ENCODE measurements at regions not wholly inside any gene's neighbourhood (a gene's known extent, or its start where the extent isn't known, plus 50 kb on each side); places are given as distances from the start of the nearest gene placed in this dataset.

DNA sequence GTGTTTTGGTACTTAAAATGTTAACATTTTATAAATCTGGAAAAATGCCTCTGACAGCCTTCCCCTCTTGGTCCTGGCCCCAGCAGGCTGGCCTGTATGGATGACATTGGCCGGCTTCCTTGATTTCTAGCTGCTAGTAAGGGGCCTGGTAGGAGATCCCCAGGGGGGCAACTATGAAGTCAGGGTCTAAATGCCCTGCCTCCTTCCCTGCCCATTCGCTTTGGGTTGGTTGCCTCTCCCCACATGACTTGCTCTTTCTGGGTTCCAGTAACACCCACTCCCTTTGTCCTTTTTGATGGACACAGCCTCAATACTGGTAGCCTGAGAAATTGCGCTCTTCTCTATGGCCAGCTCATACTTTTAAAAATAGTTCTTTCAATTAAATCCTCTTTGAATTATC lies 78.0 kb upstream of the MAD2L1 start (continued):
- TF ChIP-seq ZNF462 (CRISPR knock-in tag; IDR thresholded peaks at IDR 0.05) (no peak), ZNF331 (CRISPR knock-in tag; IDR thresholded peaks at IDR 0.05; ENCODE audit: low read depth) (no peak), NANOG (IDR thresholded peaks at IDR 0.05; ENCODE audit: borderline replicate concordance) (no peak), EZH2 (IDR thresholded peaks at IDR 0.05; ENCODE audit: low read depth, unreplicated experiment) (no peak), EZH2phosphoT487 (IDR thresholded peaks at IDR 0.05; ENCODE audit: unreplicated experiment) (no peak)
- TF ChIP-seq, protein P1, sequence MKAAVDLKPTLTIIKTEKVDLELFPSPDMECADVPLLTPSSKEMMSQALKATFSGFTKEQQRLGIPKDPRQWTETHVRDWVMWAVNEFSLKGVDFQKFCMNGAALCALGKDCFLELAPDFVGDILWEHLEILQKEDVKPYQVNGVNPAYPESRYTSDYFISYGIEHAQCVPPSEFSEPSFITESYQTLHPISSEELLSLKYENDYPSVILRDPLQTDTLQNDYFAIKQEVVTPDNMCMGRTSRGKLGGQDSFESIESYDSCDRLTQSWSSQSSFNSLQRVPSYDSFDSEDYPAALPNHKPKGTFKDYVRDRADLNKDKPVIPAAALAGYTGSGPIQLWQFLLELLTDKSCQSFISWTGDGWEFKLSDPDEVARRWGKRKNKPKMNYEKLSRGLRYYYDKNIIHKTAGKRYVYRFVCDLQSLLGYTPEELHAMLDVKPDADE (IDR thresholded peaks at IDR 0.05): no peak

DNA sequence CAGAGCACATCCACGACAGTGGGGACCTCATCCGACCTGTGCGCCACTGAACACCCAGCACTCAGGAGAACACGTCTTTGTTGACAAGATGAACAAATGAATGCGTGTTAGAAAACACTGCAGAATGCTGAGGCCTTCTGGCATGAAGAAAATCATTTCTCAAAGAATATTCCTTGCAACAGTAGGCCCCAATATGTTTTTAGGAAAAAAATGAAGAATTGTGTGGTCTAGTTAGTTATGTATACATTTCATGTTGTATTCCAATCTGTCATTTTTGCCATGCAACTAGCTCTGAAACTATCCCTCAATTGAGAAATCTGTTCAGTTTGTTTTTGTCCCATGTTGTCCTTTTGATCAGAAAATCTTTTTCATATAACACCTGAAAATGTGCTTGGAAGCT lies 77.4 kb upstream of the MAD2L1 start:
- H3K9me2 ChIP-seq (ENCODE audit: insufficient read depth): no peaks in the 10 kb centered on the region
- no peaks in the 10 kb centered on the region; the same call in 2 of the 3 replicates for H3K36me3 Mint-ChIP-seq (ENCODE audit: low read depth)
- no peaks in the 10 kb centered on the region for H3K27me3 ChIP-seq (ENCODE audit: insufficient read depth)
- ATAC-seq (no peak), DNase-seq (ENCODE audit: low spot score) (no peak)
- H3K4me3 ChIP-seq: no peak overlapping the region
- no peak overlapping the region for H3K4me3 Mint-ChIP-seq
- H3K9me3 Mint-ChIP-seq: peaks cover 3% of the 10 kb centered on the region; the same call in 2 of the 3 replicates
- no peaks in the 10 kb centered on the region for H3F3A ChIP-seq (replicated peaks; ENCODE audit: low read depth)
- H3K79me2 ChIP-seq (replicated peaks; ENCODE audit: insufficient read depth): no peaks in the 10 kb centered on the region
- H3K27ac ChIP-seq (ENCODE audit: low read depth): no peak overlapping the region
- no peaks in the 10 kb centered on the region for H3K4me1 ChIP-seq (ENCODE audit: insufficient read depth)
- H3K27me3 Mint-ChIP-seq (ENCODE audit: insufficient read depth, low read depth, poor library complexity): peaks cover 2% of the 10 kb centered on the region
- H3K27ac Mint-ChIP-seq: no peak overlapping the region
- H3K36me3 ChIP-seq (ENCODE audit: insufficient read depth): no peaks in the 10 kb centered on the region
- H4K20me1 ChIP-seq (replicated peaks; ENCODE audit: insufficient read depth): no peaks in the 10 kb centered on the region
- no peak overlapping the region for H2AFZ ChIP-seq
- no peak overlapping the region for H3K4me2 ChIP-seq
- no peaks in the 10 kb centered on the region for H3K4me1 Mint-ChIP-seq
- no peak for TF ChIP-seq ZNF462 (CRISPR knock-in tag; IDR thresholded peaks at IDR 0.05)
